GM19025 (cell line): ENCODE measurements at regions not wholly inside any gene's neighbourhood (a gene's known extent, or its start where the extent isn't known, plus 50 kb on each side); places are given as distances from the start of the nearest gene placed in this dataset.

Experiments used
- ATAC-seq: cut with Tn5 transposase; IDR thresholded peaks from one replicate; pipeline ENCODE4 v1.9.1; 2021; ENCODE audit warnings: mild to moderate bottlenecking, low read depth, moderate library complexity; ENCODE audit not compliant: unreplicated experiment

GRCh38 chr6:19311786-19312185 is 525.4 kb upstream of the ID4 start:
- no peak for ATAC-seq

- ATAC-seq: no peak
Measured at GRCh38 chr6:19312241-19312978, 524.8 kb upstream of the ID4 start.

- ATAC-seq: no peak
Measured at GRCh38 chr6:19317431-19317986, 519.7 kb upstream of the ID4 start.

GRCh38 chr6:19319005-19319404 is 518.2 kb upstream of the ID4 start:
- ATAC-seq: no peak

- ATAC-seq: no peak
Measured at GRCh38 chr6:19320111-19320581, 517.0 kb upstream of the ID4 start.

- no peak for ATAC-seq
Measured at GRCh38 chr6:19322691-19323485, 514.3 kb upstream of the ID4 start.

GRCh38 chr6:19324376-19324775 is 512.8 kb upstream of the ID4 start:
- ATAC-seq: no peak

GRCh38 chr6:19325335-19325789 is 511.8 kb upstream of the ID4 start:
- no peak for ATAC-seq

GRCh38 chr6:19327241-19327640 is 509.9 kb upstream of the ID4 start:
- ATAC-seq: no peak

GRCh38 chr6:19327661-19328060 is 509.5 kb upstream of the ID4 start:
- ATAC-seq: no peak

GRCh38 chr6:19329078-19329477 is 508.1 kb upstream of the ID4 start:
- ATAC-seq: no peak

- ATAC-seq: no peak
Measured at GRCh38 chr6:19331089-19331488, 506.1 kb upstream of the ID4 start.

- ATAC-seq: no peak
Measured at GRCh38 chr6:19332806-19333460, 504.2 kb upstream of the ID4 start.

- no peak for ATAC-seq
Measured at GRCh38 chr6:19333936-19334335, 503.2 kb upstream of the ID4 start.

GRCh38 chr6:19336579-19336978 is 500.6 kb upstream of the ID4 start:
- no peak for ATAC-seq

- no peak for ATAC-seq
Measured at GRCh38 chr6:19337101-19337500, 500.1 kb upstream of the ID4 start.

- no peak for ATAC-seq
Measured at GRCh38 chr6:19342616-19343015, 494.6 kb upstream of the ID4 start.

- no peak for ATAC-seq
Measured at GRCh38 chr6:19349429-19349828, 487.7 kb upstream of the ID4 start.

- no peak for ATAC-seq
Measured at GRCh38 chr6:19354181-19354580, 483.0 kb upstream of the ID4 start.

- ATAC-seq: no peak
Measured at GRCh38 chr6:19356692-19357091, 480.5 kb upstream of the ID4 start.

- no peak for ATAC-seq
Measured at GRCh38 chr6:19362396-19362795, 474.8 kb upstream of the ID4 start.
